T-cell (primary cell): ENCODE measurements at regions not wholly inside any gene's neighbourhood (a gene's known extent, or its start where the extent isn't known, plus 50 kb on each side); places are given as distances from the start of the nearest gene placed in this dataset.
A peak's percentile ranks its signal among the peaks of the same experiment; 100 is the strongest.

Source experiments
- ATAC-seq, 4 experiments: fragments of 200-7000 bp in 3 of 4; fragments of 150-1000 bp in 1 of 4; cut with Tn5 transposase; replicated peaks in 1 of 4; 1 replicate in 3 of 4; 2 replicates in 1 of 4; pipeline ENCODE4 v1.10.0; 2021; ENCODE audit warnings: moderate library complexity in 3 of 4, mild to moderate bottlenecking in 2 of 4, moderate number of reproducible peaks in 1 of 4
- CTCF ChIA-PET, 2 donors: fragments of 300-600 bp; sonication (Branson Sonifier 250); formaldehyde crosslinking; loops; one replicate each; lab custom pipeline; 2022; ENCODE audit warnings: antibody characterized with exemption in 2 of 2; lab: Charles Lee
- POLR2A ChIA-PET, 2 donors: fragments of 300-600 bp; sonication (Branson Sonifier 250); formaldehyde crosslinking; loops; one replicate each; lab custom pipeline; 2022; ENCODE audit warnings: antibody characterized with exemption in 2 of 2; lab: Charles Lee
- DNase-seq, 35 experiments: peaks; one replicate each; pipeline versions ENCODE4 v3.0.0 to v3.0.0-alpha.2; 2013 to 2023
- H3K27ac ChIP-seq: one replicate; pipeline ENCODE4 v1.5.1; 2013; ENCODE audit warnings: low read length
- H3K27me3 ChIP-seq, 2 experiments: replicated peaks in 1 of 2; 1 replicate in 1 of 2; 2 replicates in 1 of 2; pipeline versions ENCODE4 v1.6.1 to v1.7.0; 2013; ENCODE audit warnings: low read length in 1 of 2, mixed read lengths in 1 of 2; ENCODE audit not compliant: control insufficient read depth in 2 of 2, insufficient read depth in 2 of 2; ENCODE audit errors: extremely low read depth in 1 of 2
- H3K36me3 ChIP-seq, 2 donors: 1 replicate in 1 of 2; 2 replicates in 1 of 2; pipeline versions ENCODE4 v1.6.1 to v1.7.0; 2013; ENCODE audit warnings: low read length in 1 of 2; ENCODE audit not compliant: control insufficient read depth in 2 of 2, insufficient read depth in 1 of 2; ENCODE audit errors: extremely low read depth in 1 of 2
- H3K4me1 ChIP-seq, 2 experiments: 1 replicate in 1 of 2; 2 replicates in 1 of 2; pipeline versions ENCODE4 v1.6.1 to v1.7.0; 2013; ENCODE audit warnings: low read length in 2 of 2, mixed read lengths in 1 of 2; ENCODE audit not compliant: insufficient read depth in 2 of 2, control insufficient read depth in 1 of 2; ENCODE audit errors: extremely low read depth in 1 of 2
- H3K4me3 ChIP-seq, 2 donors: 1 replicate in 1 of 2; 2 replicates in 1 of 2; pipeline versions ENCODE4 v1.5.1 to v1.7.0; 2013; ENCODE audit warnings: mild to moderate bottlenecking in 2 of 2, low read length in 1 of 2, moderate library complexity in 1 of 2; ENCODE audit not compliant: control insufficient read depth in 1 of 2; ENCODE audit errors: extremely low read depth in 1 of 2
- H3K9me3 ChIP-seq: 2 replicates; pipeline ENCODE4 v1.7.0; 2013
- H3K27ac Mint-ChIP-seq, 2 donors: one replicate each; pipeline ENCODE4 v1.8.0; 2020 to 2021; ENCODE audit warnings: mild to moderate bottlenecking in 2 of 2, mixed read lengths in 2 of 2
- H3K27me3 Mint-ChIP-seq, 2 donors: one replicate each; pipeline ENCODE4 v1.8.0; 2021 to 2022; ENCODE audit warnings: mixed read lengths in 2 of 2
- H3K36me3 Mint-ChIP-seq: one replicate; pipeline ENCODE4 v1.8.0; 2021; ENCODE audit warnings: mixed read lengths
- H3K4me1 Mint-ChIP-seq, 3 donors: one replicate each; pipeline ENCODE4 v1.8.0; 2020 to 2022; ENCODE audit warnings: mixed read lengths in 3 of 3, mild to moderate bottlenecking in 1 of 3
- H3K4me3 Mint-ChIP-seq, 3 donors: one replicate each; pipeline ENCODE4 v1.8.0; 2020 to 2022; ENCODE audit warnings: mild to moderate bottlenecking in 3 of 3, mixed read lengths in 3 of 3, moderate library complexity in 3 of 3
- H3K9me3 Mint-ChIP-seq, 3 donors: one replicate each; pipeline ENCODE4 v1.8.0; 2020 to 2022; ENCODE audit warnings: mixed read lengths in 3 of 3
- WGBS: methylation state at CpG from one replicate; pipeline ENCODE4 v1.1.5; 2013; ENCODE audit warnings: missing lambda C conversion rate; ENCODE audit not compliant: insufficient coverage; 5-methylcytosine and 5-hydroxymethylcytosine counted together

DNA sequence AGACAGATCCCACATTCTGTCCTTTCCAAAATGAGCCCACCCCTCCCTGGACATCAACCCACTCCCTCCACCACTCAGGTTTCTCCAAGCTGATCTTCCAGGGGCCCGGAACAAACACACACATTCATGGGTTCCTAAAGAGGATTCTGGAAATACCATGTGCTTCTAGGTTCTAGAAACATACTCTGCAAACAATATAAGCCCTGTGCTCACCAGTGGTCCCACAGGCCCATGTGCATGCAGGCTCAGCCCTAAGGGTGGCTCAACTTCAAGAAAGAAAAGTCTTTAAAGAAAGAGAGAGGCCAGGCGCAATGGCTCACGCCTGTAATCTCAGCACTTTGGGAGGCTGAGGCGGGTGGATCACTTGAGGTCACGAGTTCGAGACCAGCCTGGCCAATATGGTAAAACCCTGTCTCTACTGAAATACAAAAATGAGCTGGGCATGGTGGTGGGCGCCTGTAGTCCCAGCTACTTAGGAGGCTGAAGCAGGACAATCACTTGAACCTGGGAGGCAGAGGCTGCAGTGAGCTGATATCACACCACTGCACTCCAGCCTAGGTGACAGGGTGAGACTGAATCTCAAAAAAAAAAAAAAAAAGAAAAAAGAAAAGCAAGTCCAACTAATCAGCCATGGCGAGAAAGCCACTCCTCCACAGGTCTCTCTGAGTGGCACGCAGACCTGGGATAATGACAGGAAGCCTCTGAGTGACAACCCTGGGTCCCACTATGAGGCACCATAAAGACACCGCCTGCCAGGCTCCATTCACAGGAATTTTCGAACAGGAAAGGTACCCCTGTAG, 59.5 kb upstream of the PNMA1 start:
- DNase-seq, result no peak
- H3K27ac Mint-ChIP-seq, result peak overlapping the region; percentile 86 to 93
- WGBS, result 87% methylated on average over 9 of the region's 11 CpGs

DNA sequence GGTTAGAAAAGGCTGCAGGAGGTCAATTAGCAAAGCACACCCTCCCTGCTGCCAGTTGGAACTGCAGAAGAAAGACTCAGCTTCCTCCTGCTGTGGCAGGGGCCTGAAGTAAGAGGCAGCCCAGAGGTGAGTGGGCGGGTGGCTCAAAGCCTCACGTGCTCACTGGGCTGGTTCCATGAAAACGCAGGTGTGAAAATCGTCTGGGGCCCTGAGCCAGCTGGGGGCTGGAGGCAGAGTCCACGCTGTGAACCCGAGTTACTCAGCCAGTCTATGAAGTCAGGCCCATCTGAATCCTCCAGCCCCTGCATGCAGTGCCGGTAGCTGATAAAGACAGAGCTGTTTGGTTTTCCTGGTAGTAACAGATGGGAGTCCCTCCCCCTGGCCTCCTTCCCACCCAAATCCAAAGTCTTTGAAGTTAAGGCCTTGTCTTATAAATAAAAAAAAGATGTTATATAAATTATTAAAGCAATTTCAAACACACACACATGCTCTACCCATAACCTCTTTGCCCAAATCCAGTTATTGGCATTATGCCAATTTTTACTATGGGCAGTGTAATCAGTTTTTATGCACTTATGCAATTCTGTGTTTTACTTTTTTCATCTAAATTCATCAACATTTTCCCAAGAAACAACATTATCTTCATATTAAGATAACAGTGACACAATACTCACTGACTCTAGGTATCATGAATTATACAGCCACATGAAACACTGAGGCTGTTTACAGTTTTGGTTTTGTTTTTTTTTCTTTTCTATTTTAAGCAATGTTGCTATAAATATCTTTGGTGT, 57.9 kb upstream of the PNMA1 start:
- no peaks in the 10 kb centered on the region for H3K27me3 ChIP-seq
- POLR2A ChIA-PET, result interaction anchor here (0.6 to 2.2 kb wide), 11 partner anchors 12 to 1899 kb away, joined by 3 to 11 read pairs (median 4); a partner anchor contains a TSS
- WGBS, result 0% methylated on average over 2 of the region's 7 CpGs
- no peaks in the 10 kb centered on the region for H3K9me3 ChIP-seq
- CTCF ChIA-PET, result interaction anchor here (0.5 to 2.0 kb wide), 14 partner anchors 12 to 177 kb away, joined by 3 to 9 read pairs (median 4); a partner anchor contains a TSS
- Mint-ChIP-seq H3K4me3 (peak overlapping the region; percentile 35 to 67 (median 60)), H3K27ac (peak overlapping the region; percentile 85 to 93), H3K36me3 (no peaks in the 10 kb centered on the region), H3K9me3 (no peaks in the 10 kb centered on the region), H3K27me3 (no peaks in the 10 kb centered on the region), H3K4me1 (peaks cover 74 to 82% (median 76%) of the 10 kb centered on the region in 3 donors)
- ATAC-seq (peak; percentile 80 to 87 (median 87)), DNase-seq (peak; percentile 28 to 77 (median 53))
- H3K4me3 ChIP-seq, result no peak overlapping the region
- peaks cover 0 to 3% of the 10 kb centered on the region in 2 donors for H3K36me3 ChIP-seq
- peak overlapping the region; percentile 75 for H3K27ac ChIP-seq
- peaks cover 32 to 79% of the 10 kb centered on the region in 2 experiments for H3K4me1 ChIP-seq

More for the DNA sequence above, 59.5 kb upstream of the PNMA1 start:
- Mint-ChIP-seq H3K4me3 (peak overlapping the region in 1 of 3 donors; percentile 39), H3K36me3 (peaks cover under 1% of the 10 kb centered on the region), H3K27me3 (no peaks in the 10 kb centered on the region), H3K9me3 (no peaks in the 10 kb centered on the region), H3K4me1 (peaks cover 90 to 94% (median 91%) of the 10 kb centered on the region in 3 donors)
- Histone ChIP-seq H3K4me3 (no peak overlapping the region), H3K9me3 (no peaks in the 10 kb centered on the region), H3K36me3 (peaks cover 0 to 3% of the 10 kb centered on the region in 2 donors), H3K27me3 (no peaks in the 10 kb centered on the region), H3K27ac (peak overlapping the region; percentile 48), H3K4me1 (peaks cover 34 to 88% of the 10 kb centered on the region in 2 experiments)
- ChIA-PET CTCF (interaction anchor here (0.6 to 2.0 kb wide), 4 partner anchors 15 to 45 kb away, joined by 3 to 7 read pairs (median 4); no protein-coding TSS in a partner anchor), POLR2A (interaction anchor here (0.7 to 2.2 kb wide), 2 partner anchors 14 to 23 kb away, joined by 4 to 10 read pairs; a partner anchor contains a TSS)
- no peak for ATAC-seq

GRCh38 chr14:73770977-73771847, 57.0 kb upstream of the PNMA1 start:
- peaks cover 75 to 81% (median 77%) of the 10 kb centered on the region in 3 donors for H3K4me1 Mint-ChIP-seq
- DNase-seq (no peak), ATAC-seq (peak in 3 of 4 experiments; percentile 33 to 40 (median 34))
- no peaks in the 10 kb centered on the region for H3K36me3 Mint-ChIP-seq
- CTCF ChIA-PET, result interaction anchor here (0.5 to 2.0 kb wide), 14 partner anchors 11 to 178 kb away, joined by 3 to 11 read pairs (median 4); a partner anchor contains a TSS
- no peaks in the 10 kb centered on the region for H3K9me3 Mint-ChIP-seq
- no peaks in the 10 kb centered on the region for H3K27me3 Mint-ChIP-seq
- no peaks in the 10 kb centered on the region for H3K27me3 ChIP-seq
- peak overlapping the region in 1 of 2 donors; percentile 25 for H3K4me3 ChIP-seq
- peaks cover 32 to 73% of the 10 kb centered on the region in 2 experiments for H3K4me1 ChIP-seq
- H3K36me3 ChIP-seq, result peaks cover 0 to 3% of the 10 kb centered on the region in 2 donors
- no peaks in the 10 kb centered on the region for H3K9me3 ChIP-seq
- H3K4me3 Mint-ChIP-seq, result peak overlapping the region; percentile 28 to 67 (median 60)
- H3K27ac ChIP-seq, result peak overlapping the region; percentile 75
- 70% methylated on average over 8 of the region's 18 CpGs for WGBS
- POLR2A ChIA-PET, result interaction anchor here (0.6 to 2.2 kb wide), 5 partner anchors 11 to 73 kb away, joined by 3 to 10 read pairs (median 5); a partner anchor contains a TSS
- peak overlapping the region; percentile 85 to 89 for H3K27ac Mint-ChIP-seq

DNA sequence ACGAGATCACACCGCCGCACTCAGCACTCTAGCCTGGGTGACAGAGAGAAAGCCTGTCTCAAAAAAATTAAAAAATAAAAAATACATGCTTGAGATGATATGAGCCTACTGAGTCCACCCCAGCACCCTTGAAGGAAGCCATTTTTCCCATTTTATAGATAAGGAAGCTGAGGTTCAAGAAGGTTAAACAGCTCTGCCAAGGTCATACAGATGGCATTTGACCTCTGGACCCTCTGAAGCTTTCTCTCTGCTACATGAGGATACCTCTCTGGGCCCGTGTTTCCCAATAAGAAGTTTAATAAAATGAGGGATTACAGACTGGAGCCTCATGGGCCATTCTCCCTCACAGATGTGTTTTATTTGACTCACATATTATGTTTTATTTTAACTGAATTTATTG, 53.9 kb upstream of the PNMA1 start:
- Mint-ChIP-seq H3K27me3 (no peaks in the 10 kb centered on the region), H3K9me3 (no peaks in the 10 kb centered on the region)
- WGBS, result no CpG with 5 or more reads among the region's 4 CpGs

DNA sequence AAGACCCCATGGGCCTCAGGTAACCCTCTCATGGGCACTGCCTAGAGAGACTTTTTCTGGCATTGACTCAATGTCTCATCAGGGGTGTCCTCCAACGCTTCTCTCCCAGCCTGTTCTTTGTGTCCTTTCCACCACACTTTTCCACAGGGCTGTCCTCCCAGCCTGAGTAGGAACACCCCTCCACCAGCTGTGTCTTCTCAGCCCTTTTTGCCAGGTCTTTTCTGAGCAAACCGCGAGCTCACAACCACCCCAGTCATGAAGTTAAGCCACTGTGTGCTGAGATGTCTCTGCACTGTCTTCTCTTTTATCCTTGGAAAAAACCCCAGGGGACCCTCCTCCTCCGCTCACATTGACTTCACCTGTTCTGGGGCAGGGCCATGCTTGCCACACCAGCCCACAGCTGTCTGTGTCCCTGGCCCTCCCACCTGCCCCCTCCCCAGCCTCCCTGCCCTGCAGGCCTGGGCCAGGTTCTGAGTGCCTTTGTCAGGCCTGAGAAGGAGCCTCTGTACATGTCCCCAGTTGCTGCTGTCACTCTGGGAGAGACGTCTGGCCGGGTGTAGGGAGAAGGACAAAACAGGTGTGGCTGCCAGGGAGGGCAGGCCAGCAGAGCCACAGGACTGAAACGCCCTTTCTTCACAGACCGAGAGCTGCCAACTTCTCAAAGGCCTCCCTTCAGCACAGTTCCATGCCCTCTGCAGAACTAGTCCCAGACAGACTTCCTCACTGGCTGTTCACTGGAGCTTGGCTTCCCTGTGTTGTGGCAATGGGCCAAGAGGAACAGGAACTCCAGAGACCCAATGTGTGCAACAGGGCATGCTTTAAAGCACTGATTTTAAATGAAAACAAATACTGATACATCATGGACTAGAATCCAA, 50.5 kb upstream of the PNMA1 start:
- no peak for ATAC-seq
- Histone ChIP-seq H3K4me3 (no peak overlapping the region), H3K27ac (no peak overlapping the region), H3K36me3 (peaks cover 0 to 3% of the 10 kb centered on the region in 2 donors), H3K4me1 (peaks cover 11 to 63% of the 10 kb centered on the region in 2 experiments), H3K9me3 (no peaks in the 10 kb centered on the region), H3K27me3 (no peaks in the 10 kb centered on the region)
- ChIA-PET POLR2A (interaction anchor here in 1 of 2 donors (0.5 kb wide), 1 partner anchor 178 kb away, joined by 9 read pairs; no protein-coding TSS in a partner anchor), CTCF (interaction anchor here (0.7 to 1.4 kb wide), 5 partner anchors 9 to 49 kb away, joined by 3 to 9 read pairs (median 5); no protein-coding TSS in a partner anchor)
- H3K4me1 Mint-ChIP-seq, result peaks cover 62 to 75% (median 68%) of the 10 kb centered on the region in 3 donors
- no peak overlapping the region for H3K4me3 Mint-ChIP-seq
- no peaks in the 10 kb centered on the region for H3K9me3 Mint-ChIP-seq
- H3K36me3 Mint-ChIP-seq, result no peaks in the 10 kb centered on the region
- H3K27me3 Mint-ChIP-seq, result no peaks in the 10 kb centered on the region
- peak overlapping the region; percentile 80 to 97 for H3K27ac Mint-ChIP-seq
- DNase-seq, result no peak
- WGBS, result 89% methylated on average over 8 of the region's 8 CpGs

More for the DNA sequence above, 53.9 kb upstream of the PNMA1 start:
- Histone ChIP-seq H3K4me1 (peaks cover 23 to 61% of the 10 kb centered on the region in 2 experiments), H3K36me3 (peaks cover 0 to 3% of the 10 kb centered on the region in 2 donors), H3K4me3 (no peak overlapping the region), H3K27me3 (no peaks in the 10 kb centered on the region), H3K9me3 (no peaks in the 10 kb centered on the region), H3K27ac (no peak overlapping the region)
- ChIA-PET CTCF (interaction anchor here in 1 of 2 donors (0.7 kb wide), 1 partner anchor 58 kb away, joined by 3 read pairs; no protein-coding TSS in a partner anchor), POLR2A (interaction anchor here in 1 of 2 donors (0.6 to 0.7 kb wide), 2 partner anchors 89 to 1906 kb away, joined by 3 to 5 read pairs; no protein-coding TSS in a partner anchor)
- DNase-seq (no peak), ATAC-seq (no peak)
- H3K36me3 Mint-ChIP-seq, result no peaks in the 10 kb centered on the region
- peaks cover 67 to 78% (median 72%) of the 10 kb centered on the region in 3 donors for H3K4me1 Mint-ChIP-seq
- H3K4me3 Mint-ChIP-seq, result no peak overlapping the region
- peak overlapping the region in 1 of 2 donors; percentile 16 for H3K27ac Mint-ChIP-seq
